ENCODE measurements at regions not wholly inside any gene's neighbourhood (a gene's known extent, or its start where the extent isn't known, plus 50 kb on each side); places are given as distances from the start of the nearest gene placed in this dataset.

DNA sequence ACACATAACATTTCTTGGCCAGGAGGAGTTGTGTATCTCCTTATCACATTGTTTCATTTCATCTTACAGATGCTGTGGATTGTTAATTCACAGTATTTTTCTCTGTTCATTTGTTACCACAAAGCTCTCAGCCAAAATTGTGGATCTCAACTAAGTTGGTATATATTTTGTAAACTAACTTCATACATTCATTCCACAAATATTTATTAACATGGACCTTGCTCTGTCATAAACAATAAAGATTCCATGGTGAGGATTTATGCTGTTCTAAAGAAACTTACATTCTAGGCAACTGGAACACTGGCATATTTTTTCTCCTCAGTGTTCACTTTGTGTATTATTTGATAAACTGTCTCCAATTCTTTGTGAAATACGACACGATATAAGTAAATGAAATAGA lies 268.8 kb downstream of the CNTN3 start:
- no peak overlapping the region for H2BK12ac ChIP-seq (ENCODE audit: insufficient read length, low read depth, low read length)
- H3K27me3 ChIP-seq (ENCODE audit: insufficient read depth, low read length) = no peaks in the 10 kb centered on the region
- Mint-ChIP-seq H3K27me3 (ENCODE audit: low read depth) (no peaks in the 10 kb centered on the region), H3K4me1 (no peaks in the 10 kb centered on the region), H3K9me3 (no peaks in the 10 kb centered on the region), H3K27ac (no peak overlapping the region), H3K4me3 (no peak overlapping the region), H3K36me3 (ENCODE audit: insufficient read depth in 1 of 3, low read depth in 3 of 3) (no peaks in the 10 kb centered on the region)
- WGBS (ENCODE audit: extremely low coverage, insufficient read length, low lambda C conversion rate) = no CpG with 5 or more reads among the region's 2 CpGs
- H4K91ac ChIP-seq (ENCODE audit: insufficient read length, low read depth, low read length) = no peak overlapping the region
- H4K8ac ChIP-seq (replicated peaks; ENCODE audit: insufficient read length, low read depth, low read length) = no peak overlapping the region
- H4K20me1 ChIP-seq (ENCODE audit: control insufficient read depth, insufficient read depth, insufficient read length) = no peaks in the 10 kb centered on the region
- H2BK120ac ChIP-seq (ENCODE audit: low read depth, low read length, poor library complexity, severe bottlenecking) = no peak overlapping the region
- no peaks in the 10 kb centered on the region for H3K79me2 ChIP-seq (ENCODE audit: insufficient read depth, low read length)
- no peak overlapping the region for H3K4ac ChIP-seq (ENCODE audit: low read depth, low read length)
- no peak overlapping the region for H3K18ac ChIP-seq (ENCODE audit: insufficient read length, low read depth, low read length)
- H3K23me2 ChIP-seq (ENCODE audit: insufficient read length, low read depth, low read length, poor library complexity, severe bottlenecking) = no peaks in the 10 kb centered on the region
- H3K9ac ChIP-seq (ENCODE audit: extremely low read depth, insufficient read length, low read length) = no peak overlapping the region
- H2BK5ac ChIP-seq (ENCODE audit: insufficient read length, low read length) = no peak overlapping the region
- TF ChIP-seq CTCF (conservative IDR thresholded peaks at IDR 0.05) = no peak
- H3K23ac ChIP-seq (ENCODE audit: insufficient read length, low read depth, low read length) = no peak overlapping the region
- H3K14ac ChIP-seq (ENCODE audit: insufficient read depth, low read length) = no peak overlapping the region
- no peaks in the 10 kb centered on the region for H3K79me1 ChIP-seq (ENCODE audit: insufficient read depth, low read depth, low read length, poor library complexity, severe bottlenecking)
- no peak overlapping the region for H4K5ac ChIP-seq (ENCODE audit: insufficient read length, low read depth, low read length)
- no peak overlapping the region for H3K27ac ChIP-seq (ENCODE audit: insufficient read length, low read depth, low read length)
- no peak overlapping the region for H2AK5ac ChIP-seq (ENCODE audit: insufficient read length, low read length)
- no peak for DNase-seq
- H2BK20ac ChIP-seq (ENCODE audit: low read depth, low read length, poor library complexity, severe bottlenecking) = no peak overlapping the region
- no peak overlapping the region for H3K56ac ChIP-seq (ENCODE audit: insufficient read length, low read depth, low read length)
- no peaks in the 10 kb centered on the region for H3K4me1 ChIP-seq (ENCODE audit: insufficient read depth, low read length)
- H3K9me3 ChIP-seq (ENCODE audit: control insufficient read depth, low read depth, low read length) = no peaks in the 10 kb centered on the region
- no peak overlapping the region for H2AFZ ChIP-seq (ENCODE audit: low read length)
- no peak overlapping the region for H3T11ph ChIP-seq (ENCODE audit: low read length)
- H3K4me2 ChIP-seq (ENCODE audit: insufficient read depth, insufficient read length, low read length) = no peak overlapping the region
- no peak overlapping the region for H2BK15ac ChIP-seq (ENCODE audit: low read depth, low read length)

All from H9 (cell line).